ENCODE measurements at regions not wholly inside any gene's neighbourhood (a gene's known extent, or its start where the extent isn't known, plus 50 kb on each side); places are given as distances from the start of the nearest gene placed in this dataset.

GRCh38 chr1:4430406-4431365 is 223.7 kb upstream of the AJAP1 start:
- TF ChIP-seq EZH2 (IDR thresholded peaks at IDR 0.05; ENCODE audit: borderline replicate concordance, low read depth, low read length, severe bottlenecking) (no peak), CTCF (IDR thresholded peaks at IDR 0.05; ENCODE audit: extremely low read depth in 1 of 2, insufficient read depth in 1 of 2, low read depth in 1 of 2, low read length in 2 of 2) (no peak), POLR2AphosphoS5 (IDR thresholded peaks at IDR 0.05; ENCODE audit: insufficient read depth, low read depth, low read length) (no peak), POLR2A (IDR thresholded peaks at IDR 0.05; ENCODE audit: low read depth, low read length) (no peak), JUN (IDR thresholded peaks at IDR 0.05; ENCODE audit: borderline replicate concordance, insufficient read depth, insufficient read length, low read depth) (no peak), MYC (IDR thresholded peaks at IDR 0.05; ENCODE audit: low read depth, low read length) (no peak), FOS (IDR thresholded peaks at IDR 0.05; ENCODE audit: borderline replicate concordance, insufficient read depth, low read length) (no peak), GATA2 (IDR thresholded peaks at IDR 0.05; ENCODE audit: insufficient read depth, insufficient read length, low read depth, low read length) (no peak)
- TF ChIP-seq, protein P1, sequence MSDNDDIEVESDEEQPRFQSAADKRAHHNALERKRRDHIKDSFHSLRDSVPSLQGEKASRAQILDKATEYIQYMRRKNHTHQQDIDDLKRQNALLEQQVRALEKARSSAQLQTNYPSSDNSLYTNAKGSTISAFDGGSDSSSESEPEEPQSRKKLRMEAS (IDR thresholded peaks at IDR 0.05; ENCODE audit: insufficient read depth, insufficient read length): no peak
